Activated T-cell treated with anti-CD3 and anti-CD28 coated beads, Interleukin-2, amount 50 U/mL, for 48 hours (primary cell): ENCODE measurements at regions not wholly inside any gene's neighbourhood (a gene's known extent, or its start where the extent isn't known, plus 50 kb on each side); places are given as distances from the start of the nearest gene placed in this dataset.
"Not testable (repeated sequence)": the region's sequence is repeated elsewhere in the genome, so short reads cannot be mapped to it uniquely, and the experiment has no call there.

Source experiments
- DNase-seq, 2 experiments: peaks; one replicate each; pipeline ENCODE4 v3.0.0-alpha.2; 2020

GRCh38 chr20:53891306-53891894, 179.0 kb downstream of the BCAS1 start:
- DNase-seq = no peak

DNA sequence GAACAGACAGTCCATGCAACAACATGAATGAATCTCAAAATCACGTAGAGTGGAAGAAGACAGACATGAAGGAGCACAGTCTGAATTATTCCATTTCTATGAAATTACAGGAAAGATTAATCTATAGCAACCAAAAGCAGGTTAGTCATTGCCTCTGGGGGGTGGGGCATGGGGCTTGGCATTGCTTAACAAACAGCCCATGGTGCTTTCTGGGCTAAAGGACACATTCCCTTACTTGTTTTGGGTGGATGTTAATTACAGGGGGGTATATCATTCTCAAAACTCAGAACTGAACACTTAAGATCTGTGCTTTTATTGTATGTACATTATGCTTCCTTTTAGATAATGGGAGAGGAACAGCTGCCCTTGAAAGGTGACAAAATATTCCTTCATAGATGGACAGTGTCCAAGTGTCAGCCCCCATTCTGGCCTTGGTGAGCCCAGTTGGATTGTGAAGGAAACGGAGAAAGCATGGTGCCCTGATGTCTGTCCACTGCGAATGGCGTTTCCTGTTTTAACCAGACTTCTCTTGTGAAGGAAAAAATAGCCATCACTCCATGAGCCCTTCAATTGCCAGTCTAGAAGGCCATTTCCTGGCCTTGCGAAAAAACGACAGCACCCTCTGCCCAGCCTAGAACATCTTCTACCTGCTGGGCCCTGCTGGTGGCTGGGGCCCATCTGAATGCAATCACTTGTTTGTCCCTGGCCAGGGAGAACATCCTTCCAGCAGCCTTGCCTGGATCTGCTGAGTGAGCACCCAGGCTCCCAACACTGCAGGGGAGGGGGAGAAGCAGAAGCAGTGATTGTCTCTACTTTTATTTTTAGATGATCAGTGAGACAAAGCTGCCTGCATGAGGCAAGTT, 179.7 kb downstream of the BCAS1 start:
- no peak for DNase-seq

DNA sequence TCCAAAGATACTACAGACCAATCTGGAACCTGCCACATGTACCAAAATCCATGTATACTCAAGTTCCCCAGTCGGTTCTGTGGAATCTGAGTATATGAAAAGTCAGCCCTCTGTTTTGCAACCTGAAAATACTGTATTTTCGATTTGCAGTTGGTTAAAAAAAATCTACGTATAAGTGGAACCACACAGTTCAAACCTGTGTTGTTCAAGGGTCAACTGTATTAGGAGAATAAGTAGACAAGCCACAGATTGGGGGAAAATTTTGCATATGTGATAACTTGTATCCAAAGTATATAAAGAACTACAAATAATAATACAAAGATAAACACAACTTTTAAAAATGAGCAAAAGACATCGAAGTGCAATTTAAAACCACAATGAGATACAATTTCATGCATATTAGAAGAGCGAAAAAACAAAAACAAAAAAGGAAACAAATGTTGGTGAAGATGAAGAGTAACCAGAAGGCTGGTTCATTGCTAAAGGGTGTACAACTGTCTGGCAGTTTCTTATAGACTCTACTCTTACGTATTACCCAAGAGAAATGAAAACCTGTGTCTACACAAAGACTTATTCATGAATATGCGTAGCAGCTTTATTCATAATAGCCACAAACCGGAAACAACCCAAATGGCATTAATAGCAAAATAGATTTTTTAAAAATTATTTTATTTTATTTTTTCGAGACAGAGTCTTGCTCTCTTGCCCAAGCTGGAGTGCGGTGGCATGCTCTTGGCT, 180.8 kb downstream of the BCAS1 start:
- DNase-seq = no peak

- no peak for DNase-seq
Measured at GRCh38 chr20:53888951-53889350, 181.4 kb downstream of the BCAS1 start.

DNA sequence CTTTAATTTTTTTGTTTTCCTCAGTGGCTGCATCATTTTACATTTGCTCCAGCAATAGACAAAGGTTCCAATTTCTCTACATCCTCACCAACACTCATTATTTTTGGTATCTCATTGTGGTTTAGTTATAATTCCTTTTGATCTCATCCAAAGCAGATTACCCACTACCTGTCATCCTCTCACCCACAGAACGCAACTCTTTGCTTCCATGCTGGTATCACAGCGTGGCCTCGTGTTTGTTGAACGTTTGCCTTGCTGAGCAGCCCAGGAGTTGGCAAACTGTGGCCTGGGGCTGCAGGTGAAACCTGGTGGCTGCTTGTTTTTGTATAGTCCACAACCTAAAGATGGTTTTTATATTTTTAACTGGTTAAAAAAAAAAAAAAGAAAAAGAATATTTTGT, 181.9 kb downstream of the BCAS1 start:
- no peak for DNase-seq

DNA sequence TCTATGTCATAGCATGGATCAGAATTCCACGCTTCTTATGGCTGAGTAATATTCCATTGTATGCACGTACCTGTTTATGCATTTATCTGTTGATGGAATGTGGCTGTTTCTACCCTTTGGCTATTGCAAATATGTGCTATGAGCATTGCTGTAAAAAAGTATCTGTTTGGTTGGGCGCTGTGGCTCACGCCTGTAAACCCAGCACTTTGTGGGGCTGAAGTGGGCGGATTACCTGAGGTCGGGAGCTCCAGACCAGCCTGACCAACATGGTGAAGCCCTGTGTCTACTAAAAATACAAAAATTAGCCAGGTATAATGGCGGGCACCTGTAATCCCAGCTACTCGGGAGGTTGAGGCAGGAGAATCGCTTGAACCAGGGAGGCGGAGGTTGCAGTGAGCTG, 182.4 kb downstream of the BCAS1 start:
- no peak for DNase-seq

- peak; percentile 66 to 72 for DNase-seq
Measured at GRCh38 chr20:53884859-53885541, 185.4 kb downstream of the BCAS1 start.

GRCh38 chr20:53883098-53883911, 187.1 kb downstream of the BCAS1 start:
- DNase-seq = peak; percentile 41 to 54

DNA sequence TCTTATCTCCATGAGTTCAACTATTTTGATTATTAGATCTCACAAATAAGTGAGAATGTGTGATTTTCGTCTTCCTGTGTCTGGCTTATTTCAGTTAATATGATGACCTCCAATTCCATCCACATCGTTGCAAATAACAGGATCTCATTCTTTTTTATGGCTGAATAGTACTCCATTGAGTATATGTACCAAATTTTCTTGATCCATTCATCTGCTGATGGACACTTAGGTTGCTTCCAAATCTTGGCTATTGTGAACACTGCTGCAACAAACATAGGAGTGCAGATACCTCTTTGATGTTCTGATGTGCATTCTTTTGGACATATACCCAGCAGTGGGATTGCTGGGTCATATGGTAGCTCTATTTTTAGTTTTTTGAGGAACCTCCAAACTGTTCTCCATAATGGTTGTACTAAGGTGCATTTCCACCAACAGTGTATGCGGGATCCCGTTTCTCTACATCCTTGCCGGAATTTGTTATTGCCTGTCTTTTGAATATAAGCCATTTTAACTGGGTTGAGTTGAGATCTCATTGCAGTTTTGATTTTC, 187.9 kb downstream of the BCAS1 start:
- DNase-seq = not testable (repeated sequence)

- DNase-seq = no peak
Measured at GRCh38 chr20:53881362-53881761, 189.0 kb downstream of the BCAS1 start.

- no peak for DNase-seq
Measured at GRCh38 chr20:53880108-53880641, 190.2 kb downstream of the BCAS1 start.

- DNase-seq = no peak
Measured at GRCh38 chr20:53879048-53879684, 191.2 kb downstream of the BCAS1 start.

DNA sequence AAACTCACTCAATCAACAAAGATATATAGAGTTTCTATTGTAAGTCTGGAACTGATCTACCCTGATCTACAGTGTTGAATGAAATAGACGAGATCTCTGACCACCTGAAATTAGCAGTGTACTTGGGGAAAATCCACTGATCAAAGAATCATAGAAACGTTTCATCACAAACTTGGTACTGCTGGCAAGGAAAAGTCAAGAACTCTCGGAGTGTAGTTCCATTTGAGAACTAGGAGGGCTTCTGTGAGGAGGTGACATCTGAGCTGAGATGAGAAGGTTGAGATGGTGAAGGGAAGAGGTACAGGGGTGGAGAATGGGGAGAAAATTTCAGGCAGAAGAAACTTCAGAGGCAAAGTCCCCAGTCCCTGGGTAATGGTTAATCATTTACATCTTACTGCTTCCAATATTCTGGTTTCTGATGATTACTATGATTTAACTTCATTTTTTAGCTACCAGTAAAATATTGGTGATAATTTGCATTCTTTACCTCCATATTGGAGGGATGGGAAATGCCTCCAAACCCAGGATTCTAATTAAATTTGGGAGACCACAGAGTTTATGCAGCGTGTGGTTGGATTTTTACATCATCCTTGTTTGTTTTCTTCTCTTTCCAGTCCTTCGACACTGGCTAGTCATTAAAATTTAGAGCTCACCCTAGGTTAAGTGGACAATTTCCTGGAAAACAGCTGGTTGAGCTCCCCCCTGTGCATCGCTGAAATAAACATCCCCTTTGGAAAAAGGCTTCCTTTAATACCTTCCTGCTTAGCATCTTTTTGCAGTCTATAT, 191.9 kb downstream of the BCAS1 start:
- DNase-seq = no peak

DNA sequence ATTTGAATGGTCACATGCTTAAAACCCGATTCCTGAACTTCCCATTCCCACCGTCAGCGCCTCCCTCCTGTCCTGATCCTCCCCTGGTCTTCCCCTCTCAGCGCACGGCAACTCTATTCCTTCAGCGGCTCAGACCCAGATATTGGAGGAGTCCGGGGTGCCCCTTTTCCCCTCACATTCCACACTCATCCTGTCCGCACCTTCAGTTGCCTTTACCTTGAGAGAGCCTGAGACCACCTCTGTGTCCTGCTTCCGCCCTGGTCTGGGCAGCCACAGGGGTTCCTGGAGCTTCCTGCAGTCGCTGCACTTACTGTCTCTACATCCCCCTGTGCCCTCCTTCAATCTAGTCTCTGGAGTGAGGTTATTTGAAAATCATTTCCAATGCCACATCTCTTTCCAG, 193.4 kb downstream of the BCAS1 start:
- DNase-seq = no peak

- no peak for DNase-seq
Measured at GRCh38 chr20:53876470-53876869, 193.9 kb downstream of the BCAS1 start.

- DNase-seq = no peak
Measured at GRCh38 chr20:53875452-53875851, 194.9 kb downstream of the BCAS1 start.

DNA sequence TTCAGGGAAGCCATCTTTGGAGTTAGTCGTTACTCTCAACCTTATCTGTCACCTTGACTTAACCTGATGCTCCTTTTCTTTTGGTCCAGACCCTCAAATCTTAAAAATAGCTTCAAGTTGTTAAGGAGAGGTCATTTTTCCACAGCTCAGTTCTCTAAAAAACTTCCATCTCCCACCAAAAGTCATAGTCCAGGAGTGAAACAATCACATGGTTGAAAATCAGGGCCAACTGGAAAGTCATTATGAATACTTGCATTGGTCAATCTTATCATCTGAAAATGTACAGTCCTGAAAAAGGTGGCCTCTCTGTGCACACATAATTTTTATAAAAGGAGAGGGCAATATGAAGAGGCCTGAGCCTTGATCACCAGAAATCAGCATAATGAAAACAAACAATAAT, 195.7 kb downstream of the BCAS1 start:
- no peak for DNase-seq

GRCh38 chr20:53874104-53874503, 196.3 kb downstream of the BCAS1 start:
- no peak for DNase-seq

DNA sequence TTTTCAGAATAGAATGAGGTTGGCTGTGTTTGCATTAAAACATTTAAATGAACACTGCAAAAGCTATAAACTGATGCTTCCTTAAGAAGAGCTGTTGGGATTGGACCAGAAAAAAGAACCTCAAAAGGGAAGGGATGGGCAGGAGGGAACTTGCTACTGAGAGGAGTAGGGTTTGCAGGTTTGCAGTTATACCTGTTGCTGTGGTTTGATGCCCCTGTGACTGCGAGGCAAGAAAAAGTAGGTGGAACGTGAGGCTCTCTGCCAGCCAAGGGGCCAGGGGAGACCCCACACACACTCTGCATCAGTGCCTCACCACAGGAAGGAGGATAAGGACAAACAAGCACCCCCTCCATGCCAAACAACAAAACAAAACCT, 197.2 kb downstream of the BCAS1 start:
- no peak for DNase-seq

DNA sequence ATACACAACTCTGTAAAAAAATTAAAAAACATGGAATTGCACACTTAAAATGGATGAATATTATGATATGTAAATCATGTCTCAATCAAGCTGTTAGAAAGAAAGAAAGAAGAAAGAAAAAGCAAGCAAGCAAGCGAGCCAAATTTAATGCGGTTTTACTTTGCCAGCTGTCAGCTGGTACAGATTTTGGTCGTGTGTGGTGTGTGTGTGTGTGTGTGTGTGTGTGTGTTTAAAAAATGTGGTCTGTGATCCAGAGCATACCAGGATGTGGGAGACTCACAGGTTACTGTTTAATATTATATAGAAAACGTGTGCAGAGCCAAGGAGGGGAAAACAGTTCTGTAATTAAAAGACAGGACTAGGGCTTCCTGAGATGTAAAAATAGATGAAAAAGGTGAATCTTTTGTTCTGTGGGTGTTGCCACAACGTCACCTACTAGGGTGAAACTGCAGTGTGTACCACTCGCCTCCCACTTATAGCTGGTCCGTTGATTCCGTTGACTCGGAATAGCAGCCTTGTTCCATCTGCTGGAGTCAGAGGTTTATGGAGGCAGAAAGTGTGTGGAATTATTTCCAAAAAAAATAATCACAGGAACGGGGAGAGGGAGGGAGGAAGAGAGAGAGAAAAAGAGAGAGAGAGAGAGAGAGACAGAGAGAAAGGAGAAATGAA, 197.7 kb downstream of the BCAS1 start:
- DNase-seq = peak in 1 of 2 experiments; percentile 43
